Stimulated activated naive CD4-positive, alpha-beta T cell treated with Interleukin-2 at 50 U/mL for 16 hours (primary cell): ENCODE measurements at regions not wholly inside any gene's neighbourhood (a gene's known extent, or its start where the extent isn't known, plus 50 kb on each side); places are given as distances from the start of the nearest gene placed in this dataset.

Experiments
- DNase-seq: peaks from one replicate; lab custom pipeline; 2025; lab: John Stamatoyannopoulos, UW

- DNase-seq = no peak
Measured at GRCh38 chr11:113581713-113582112, 106.5 kb upstream of the DRD2 start.

GRCh38 chr11:113579292-113579940, 104.2 kb upstream of the DRD2 start:
- no peak for DNase-seq

- no peak for DNase-seq
Measured at GRCh38 chr11:113578715-113579250, 103.6 kb upstream of the DRD2 start.

GRCh38 chr11:113578033-113578380, 102.8 kb upstream of the DRD2 start:
- no peak for DNase-seq

GRCh38 chr11:113577356-113578032, 102.3 kb upstream of the DRD2 start:
- DNase-seq = no peak

GRCh38 chr11:113574586-113574985, 99.4 kb upstream of the DRD2 start:
- DNase-seq = no peak

- DNase-seq = no peak
Measured at GRCh38 chr11:113574171-113574570, 99.0 kb upstream of the DRD2 start.

- no peak for DNase-seq
Measured at GRCh38 chr11:113572136-113572735, 97.0 kb upstream of the DRD2 start.

GRCh38 chr11:113571531-113571930, 96.3 kb upstream of the DRD2 start:
- DNase-seq = no peak

- DNase-seq = no peak
Measured at GRCh38 chr11:113570906-113571305, 95.7 kb upstream of the DRD2 start.

- DNase-seq = no peak
Measured at GRCh38 chr11:113569391-113569790, 94.2 kb upstream of the DRD2 start.

GRCh38 chr11:113568566-113568965, 93.4 kb upstream of the DRD2 start:
- no peak for DNase-seq

GRCh38 chr11:113567867-113568544, 92.8 kb upstream of the DRD2 start:
- DNase-seq = no peak

- no peak for DNase-seq
Measured at GRCh38 chr11:113567097-113567496, 91.9 kb upstream of the DRD2 start.

- no peak for DNase-seq
Measured at GRCh38 chr11:113564527-113565130, 89.4 kb upstream of the DRD2 start.

- no peak for DNase-seq
Measured at GRCh38 chr11:113563766-113564526, 88.7 kb upstream of the DRD2 start.

GRCh38 chr11:113562981-113563461, 87.8 kb upstream of the DRD2 start:
- DNase-seq = no peak

GRCh38 chr11:113562576-113562975, 87.4 kb upstream of the DRD2 start:
- DNase-seq = no peak

- no peak for DNase-seq
Measured at GRCh38 chr11:113557926-113558325, 82.7 kb upstream of the DRD2 start.

- DNase-seq = no peak
Measured at GRCh38 chr11:113556036-113556435, 80.8 kb upstream of the DRD2 start.

GRCh38 chr11:113555071-113555619, 79.9 kb upstream of the DRD2 start:
- DNase-seq = no peak
